ENCODE measurements at regions not wholly inside any gene's neighbourhood (a gene's known extent, or its start where the extent isn't known, plus 50 kb on each side); places are given as distances from the start of the nearest gene placed in this dataset.
"Not testable (repeated sequence)": the region's sequence is repeated elsewhere in the genome, so short reads cannot be mapped to it uniquely, and the experiment has no call there.

DNA sequence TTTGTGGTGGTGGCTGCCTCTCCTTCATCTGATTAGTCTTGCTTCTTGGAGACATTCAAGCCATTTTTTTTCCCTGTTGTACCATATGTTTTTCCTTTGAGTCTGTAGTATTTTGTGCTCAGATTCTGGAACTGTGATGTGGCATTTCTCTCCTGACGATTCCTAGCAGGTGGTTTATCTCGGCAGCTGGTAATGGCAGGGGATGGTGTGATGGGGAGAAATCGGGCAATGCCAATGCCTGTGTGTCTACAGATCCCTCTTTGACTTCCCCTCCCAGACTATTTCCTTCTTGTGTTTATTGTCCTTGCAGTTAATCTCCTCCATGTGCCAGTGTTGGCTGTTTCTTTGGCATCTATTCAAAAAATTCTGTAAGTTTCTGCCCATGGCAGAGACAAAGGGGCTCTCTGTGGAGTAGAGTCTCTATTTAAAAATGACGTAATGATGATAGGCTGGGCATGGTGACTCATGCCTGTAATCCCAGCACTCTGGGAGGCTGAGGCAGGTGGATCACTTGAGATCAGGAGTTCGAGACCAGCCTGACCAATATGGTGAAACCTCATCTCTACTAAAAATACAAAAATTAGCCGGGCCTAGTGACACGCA is 90.2 kb upstream of the ERCC4 start:
- no peak for DNase-seq

- DNase-seq = no peak
Measured at GRCh38 chr16:13833515-13833914, 86.4 kb upstream of the ERCC4 start.

DNA sequence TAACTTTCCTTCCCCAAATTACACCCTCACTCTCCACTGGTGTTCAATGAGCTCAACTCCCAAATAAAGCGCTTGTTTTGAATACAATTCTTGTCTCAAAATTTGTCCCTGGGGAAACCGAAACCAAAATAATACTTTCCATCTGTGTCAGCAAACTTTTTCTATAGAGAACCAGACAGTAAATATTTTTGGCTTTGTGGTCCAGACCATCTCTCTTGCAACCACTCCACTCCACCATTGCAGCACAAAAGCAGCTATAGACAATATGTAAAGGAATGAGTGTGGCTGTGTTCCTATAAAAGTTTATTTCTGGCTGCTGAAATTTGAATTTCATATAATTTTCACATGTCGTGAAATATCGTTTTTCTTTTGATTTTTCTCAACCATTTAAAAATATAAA is 84.6 kb upstream of the ERCC4 start:
- DNase-seq = no peak

- no peak for DNase-seq
Measured at GRCh38 chr16:13835935-13836730, 83.8 kb upstream of the ERCC4 start.

DNA sequence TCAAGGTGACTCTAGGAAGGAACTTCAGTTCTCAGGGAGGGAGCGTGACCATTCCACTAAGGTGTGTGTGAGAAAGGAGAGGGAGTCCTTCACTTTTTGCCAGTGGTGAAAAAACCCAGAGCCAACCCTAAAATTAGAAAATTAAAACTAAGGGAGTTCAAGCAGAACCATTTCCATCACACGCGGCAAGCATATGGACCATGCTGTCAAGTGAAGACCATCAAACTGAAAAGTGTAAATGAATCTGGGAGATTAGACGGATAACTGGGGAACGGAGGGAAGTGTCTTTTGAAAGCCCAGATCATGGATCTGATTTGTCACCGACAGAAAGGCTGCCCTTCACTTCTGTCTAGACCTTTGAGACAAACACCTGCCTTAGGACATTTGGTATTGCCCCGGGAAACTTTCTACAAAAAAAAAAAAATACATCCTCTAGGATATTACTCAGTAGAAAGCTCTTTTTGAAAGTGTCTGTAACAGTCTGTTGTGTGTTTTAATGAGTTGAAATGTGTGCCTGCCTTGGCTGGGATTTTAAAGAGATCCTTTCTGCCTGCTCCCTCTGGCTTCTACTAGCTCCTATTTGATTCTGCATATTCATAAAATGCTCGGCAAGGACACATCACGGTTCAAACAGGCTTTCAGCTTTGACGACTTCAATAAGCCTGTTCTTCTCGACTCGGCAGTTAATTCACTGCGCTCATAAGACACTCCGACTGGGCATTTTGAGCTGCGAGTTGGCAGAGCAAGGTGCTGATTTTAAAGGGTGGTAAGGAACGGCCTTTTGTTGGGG is 81.4 kb upstream of the ERCC4 start:
- no peak for DNase-seq

DNA sequence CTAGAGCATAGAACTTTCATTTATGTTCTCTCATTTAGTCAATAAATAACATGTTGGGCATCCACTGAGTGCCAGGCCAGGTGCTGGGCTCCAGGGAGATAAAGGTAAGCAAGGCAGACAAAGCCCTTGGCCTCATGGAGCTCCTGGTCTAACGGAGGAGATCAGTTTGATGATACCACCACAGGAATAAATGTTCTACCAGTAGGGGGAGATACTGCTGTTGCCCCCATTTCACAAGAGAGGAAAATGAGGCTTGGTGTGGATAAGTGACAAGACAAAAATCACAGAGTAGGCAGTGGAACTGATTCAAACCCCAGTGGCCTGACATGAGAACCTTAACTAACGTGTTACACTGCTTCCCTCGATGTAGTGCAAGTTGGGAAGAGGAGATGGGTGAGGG is 80.4 kb upstream of the ERCC4 start:
- no peak for DNase-seq

GRCh38 chr16:13845232-13845631 is 74.7 kb upstream of the ERCC4 start:
- no peak for DNase-seq

DNA sequence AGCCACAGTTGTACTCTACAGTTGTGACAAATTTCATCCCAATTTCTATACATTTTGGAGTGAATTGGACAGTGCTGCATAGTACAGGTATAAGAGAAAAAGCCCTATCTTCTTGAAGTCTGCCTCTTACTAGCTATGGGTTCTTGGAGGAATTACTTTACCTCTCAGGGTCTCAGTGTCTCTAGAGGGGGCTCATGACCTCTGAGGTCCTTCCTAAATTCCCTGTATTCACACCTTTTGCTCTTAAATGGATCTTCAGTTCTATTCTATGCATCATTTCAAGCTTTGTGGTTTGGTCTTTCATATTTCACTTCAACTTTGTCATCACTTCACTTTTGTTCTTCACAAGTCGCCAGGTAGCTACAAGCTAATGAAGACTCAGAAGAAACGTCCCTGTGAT is 71.2 kb upstream of the ERCC4 start:
- no peak for DNase-seq

DNA sequence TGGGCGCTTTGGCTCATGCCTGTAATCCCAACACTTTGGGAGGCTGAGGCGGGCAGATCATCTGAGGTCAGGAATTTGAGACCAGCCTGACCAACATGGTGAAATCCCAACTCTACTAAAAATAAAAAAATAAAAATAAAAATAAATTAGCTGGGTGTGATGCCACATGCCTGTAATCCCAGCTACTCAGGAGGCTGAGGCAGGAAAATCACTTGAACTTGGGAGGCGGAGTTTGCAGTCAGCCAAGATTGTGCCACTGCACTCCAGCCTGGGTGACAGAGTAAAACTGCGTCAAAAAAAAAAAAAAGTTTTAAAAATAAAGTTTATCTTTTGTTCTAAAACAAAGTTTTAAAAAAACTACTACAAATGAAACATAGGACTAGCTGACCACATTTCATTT is 69.8 kb upstream of the ERCC4 start:
- DNase-seq = not testable (repeated sequence)

GRCh38 chr16:13852827-13853226 is 67.1 kb upstream of the ERCC4 start:
- DNase-seq = no peak

DNA sequence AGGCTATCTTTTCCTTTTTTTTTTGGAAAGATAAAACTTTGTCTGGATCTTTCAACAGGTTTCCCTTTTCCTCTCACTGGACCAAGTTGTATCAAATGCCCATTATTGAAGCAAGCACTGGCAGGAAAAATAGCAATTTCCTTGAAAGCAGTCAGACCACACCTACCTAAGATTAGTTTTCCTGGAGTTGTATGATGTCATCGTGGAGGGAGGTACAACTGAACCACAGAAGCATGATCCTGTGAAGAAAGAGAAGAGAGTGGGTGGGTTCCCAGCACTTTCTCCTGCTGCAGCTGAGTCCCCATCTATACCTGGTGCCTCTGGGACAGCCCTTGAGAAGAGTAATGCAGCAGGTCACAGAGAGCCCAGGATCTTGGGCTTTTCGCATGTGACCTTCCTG is 63.6 kb upstream of the ERCC4 start:
- DNase-seq = no peak

- DNase-seq = no peak
Measured at GRCh38 chr16:13856811-13857511, 63.0 kb upstream of the ERCC4 start.

DNA sequence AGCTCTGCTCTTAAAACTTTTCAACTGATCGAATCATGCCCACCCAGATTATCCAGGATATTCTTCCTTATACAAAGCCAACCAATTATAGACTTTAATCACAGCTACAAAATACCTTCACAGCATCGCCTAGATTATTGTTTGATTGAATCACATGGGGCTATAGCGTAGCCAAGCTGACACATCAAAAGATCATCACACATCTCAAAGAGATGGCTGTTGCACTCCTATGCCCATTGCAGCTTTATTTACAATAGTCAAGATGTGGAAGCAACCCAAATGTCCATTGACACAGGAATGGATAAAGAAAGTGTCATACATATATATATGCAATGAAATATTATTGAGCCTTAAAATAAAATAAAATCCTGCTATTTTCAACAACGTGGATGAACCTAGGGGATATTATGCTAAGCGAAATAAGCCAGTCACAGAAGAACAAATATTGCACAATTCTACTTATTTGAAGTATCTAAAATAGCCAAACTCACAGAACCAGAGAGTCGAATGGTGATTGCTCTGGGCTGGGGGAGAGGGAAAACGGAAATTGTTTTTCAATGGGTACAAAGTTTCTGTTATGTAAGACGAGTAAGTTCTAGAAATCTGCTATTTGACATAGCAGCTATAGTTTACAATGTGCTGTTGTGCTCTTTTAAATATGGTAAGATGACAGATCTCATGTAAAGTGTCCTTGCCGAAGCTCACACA is 60.9 kb upstream of the ERCC4 start:
- no peak for DNase-seq

- no peak for DNase-seq
Measured at GRCh38 chr16:13863075-13863765, 56.7 kb upstream of the ERCC4 start.

- no peak for DNase-seq
Measured at GRCh38 chr16:13864689-13865088, 55.3 kb upstream of the ERCC4 start.

DNA sequence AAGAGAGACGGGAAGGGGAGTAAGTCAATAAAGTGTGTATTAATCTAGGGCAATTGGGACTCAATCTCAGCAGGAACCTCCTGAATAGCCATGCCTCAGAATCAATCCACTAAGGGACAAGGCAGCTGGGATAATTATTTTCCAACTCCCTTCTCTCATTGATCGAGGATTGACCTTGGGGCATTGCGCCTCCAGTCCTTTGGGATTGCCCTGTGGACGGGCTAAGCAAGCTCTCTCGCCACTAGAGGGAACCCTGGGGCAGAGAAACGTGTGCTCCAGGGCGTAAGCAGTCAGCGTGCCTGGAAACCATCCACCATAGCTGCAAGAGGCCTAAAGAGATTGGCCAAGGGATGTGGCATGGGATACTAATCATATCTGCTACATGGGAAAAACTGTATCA is 53.9 kb upstream of the ERCC4 start:
- DNase-seq = peak; percentile 41
